HEK293 (cell line): ENCODE measurements at regions not wholly inside any gene's neighbourhood (a gene's known extent, or its start where the extent isn't known, plus 50 kb on each side); places are given as distances from the start of the nearest gene placed in this dataset.

Experiments used
- CTCF ChIA-PET: fragments of 350-600 bp; formaldehyde crosslinking; extraction: SDS; loops from one replicate; lab custom pipeline; 2021; ENCODE audit warnings: antibody characterized with exemption; lab: Yijun Ruan, JAX
- POLR2A ChIA-PET: fragments of 300-600 bp; formaldehyde crosslinking; extraction: SDS; loops from one replicate; lab custom pipeline; 2020; ENCODE audit warnings: antibody characterized with exemption, inconsistent platforms; lab: Yijun Ruan, JAX
- H3K27ac ChIP-seq: fragments of 200-500 bp; sonication (Bioruptor generic); 2 replicates; pipeline ENCODE4 v1.5.1; 2014; ENCODE audit warnings: low read depth, low read length, control low read depth, inconsistent platforms; ENCODE audit errors: extremely low read depth
- H3K36me3 ChIP-seq, 2 experiments: fragments of 200-500 bp in 1 of 2; sonication (Bioruptor generic) in 1 of 2; 1 replicate in 1 of 2; 2 replicates in 1 of 2; pipeline ENCODE4 v1.5.1; 2014 to 2017; ENCODE audit warnings: inconsistent platforms in 2 of 2, low read length in 2 of 2; ENCODE audit not compliant: control insufficient read depth in 2 of 2, insufficient read depth in 1 of 2
- H3K4me1 ChIP-seq: fragments of 200-500 bp; sonication (Bioruptor generic); 2 replicates; pipeline ENCODE4 v1.5.1; 2014; ENCODE audit warnings: mild to moderate bottlenecking, low read length, inconsistent platforms; ENCODE audit not compliant: control insufficient read depth, insufficient read depth
- H3K4me3 ChIP-seq: 2 replicates; pipeline ENCODE4 v1.5.1; 2011; ENCODE audit warnings: low read depth, mild to moderate bottlenecking, control low read depth, low read length, moderate library complexity
- H3K9me3 ChIP-seq: fragments of 200-500 bp; sonication (Bioruptor generic); 2 replicates; pipeline ENCODE4 v1.5.1; 2014; ENCODE audit warnings: low read depth, low read length, inconsistent platforms; ENCODE audit not compliant: control insufficient read depth, insufficient read depth
- FEZF1 ChIP-seq: fragments of 450-650 bp; formaldehyde crosslinking; IDR thresholded peaks from 2 replicates; pipeline ENCODE4 v1.5.1; 2016; ENCODE audit warnings: missing biosample characterization, missing genetic modification characterization
- MYNN ChIP-seq: fragments of 450-650 bp; formaldehyde crosslinking; IDR thresholded peaks from 2 replicates; pipeline ENCODE4 v1.5.1; 2016; ENCODE audit warnings: missing biosample characterization, missing genetic modification characterization, borderline replicate concordance
- SALL2 ChIP-seq: fragments of 450-650 bp; formaldehyde crosslinking; IDR thresholded peaks from 2 replicates; pipeline ENCODE4 v1.5.0; 2017; ENCODE audit warnings: missing biosample characterization, mild to moderate bottlenecking, missing genetic modification characterization, borderline replicate concordance
- ZBTB20 ChIP-seq: fragments of 450-650 bp; formaldehyde crosslinking; IDR thresholded peaks from 2 replicates; pipeline ENCODE4 v1.5.1; 2016; ENCODE audit warnings: missing biosample characterization, missing genetic modification characterization
- ZNF302 ChIP-seq: fragments of 450-650 bp; formaldehyde crosslinking; IDR thresholded peaks from 2 replicates; pipeline ENCODE4 v1.5.1; 2016; ENCODE audit warnings: missing biosample characterization, missing genetic modification characterization, low read depth
- ZNF350 ChIP-seq: fragments of 450-650 bp; formaldehyde crosslinking; IDR thresholded peaks from 2 replicates; pipeline ENCODE4 v1.5.0; 2017; ENCODE audit warnings: missing biosample characterization, mild to moderate bottlenecking, missing genetic modification characterization
- ZNF571 ChIP-seq: fragments of 450-650 bp; formaldehyde crosslinking; IDR thresholded peaks from 2 replicates; pipeline ENCODE4 v1.5.0; 2017; ENCODE audit warnings: missing biosample characterization, missing genetic modification characterization
- ZNF624 ChIP-seq: fragments of 450-650 bp; formaldehyde crosslinking; IDR thresholded peaks from 2 replicates; pipeline ENCODE4 v1.5.1; 2017; ENCODE audit warnings: missing biosample characterization, missing genetic modification characterization
- ZNF837 ChIP-seq: fragments of 450-650 bp; formaldehyde crosslinking; IDR thresholded peaks from 2 replicates; pipeline ENCODE4 v1.5.1; 2016; ENCODE audit warnings: missing biosample characterization, missing genetic modification characterization
- TF ChIP-seq, protein P1 (sequence below): fragments of 450-650 bp; formaldehyde crosslinking; IDR thresholded peaks from 2 replicates; pipeline ENCODE4 v1.5.1; 2016; ENCODE audit warnings: missing biosample characterization, missing genetic modification characterization
- TF ChIP-seq, protein P2 (sequence below): fragments of 450-650 bp; formaldehyde crosslinking; IDR thresholded peaks from 2 replicates; pipeline ENCODE4 v1.5.1; 2016; ENCODE audit warnings: missing biosample characterization, missing genetic modification characterization
- TF ChIP-seq, protein P3 (sequence below): fragments of 450-650 bp; formaldehyde crosslinking; IDR thresholded peaks from 2 replicates; pipeline ENCODE4 v1.5.1; 2017; ENCODE audit warnings: missing biosample characterization, missing genetic modification characterization
- TF ChIP-seq, protein P4 (sequence below): fragments of 450-650 bp; formaldehyde crosslinking; IDR thresholded peaks from 2 replicates; pipeline ENCODE4 v1.5.1; 2016; ENCODE audit warnings: missing biosample characterization, missing genetic modification characterization, borderline replicate concordance
- TF ChIP-seq, protein P5 (sequence below): fragments of 450-650 bp; formaldehyde crosslinking; IDR thresholded peaks from 2 replicates; pipeline ENCODE4 v1.5.1; 2016; ENCODE audit warnings: missing biosample characterization, missing genetic modification characterization, low read depth

DNA sequence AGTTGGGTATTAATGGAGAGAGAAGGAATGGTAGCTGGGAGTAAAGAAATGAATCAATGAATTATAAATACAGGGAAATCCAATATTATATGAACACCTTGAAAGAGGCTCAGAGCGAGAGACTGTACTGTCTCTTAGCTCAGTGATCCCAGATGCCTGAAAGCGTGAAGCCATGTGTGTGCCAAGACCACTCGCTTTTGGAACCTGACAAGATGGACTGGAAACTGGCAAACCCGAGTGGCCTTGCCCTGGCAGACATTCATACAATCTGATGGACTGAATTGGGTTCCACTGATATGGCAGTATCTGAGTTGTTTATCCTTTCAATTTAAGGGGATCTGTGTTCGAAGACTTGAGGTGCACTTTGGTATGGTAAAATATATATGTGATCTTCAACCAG lies 170.3 kb downstream of the ERCC6L2 start:
- no peak overlapping the region for H3K4me3 ChIP-seq
- no peaks in the 10 kb centered on the region for H3K36me3 ChIP-seq
- no peak for TF ChIP-seq MYNN
- no peak for TF ChIP-seq ZBTB20 (tag by site-specific recombination)
- TF ChIP-seq FEZF1 (tag by site-specific recombination): no peak
- TF ChIP-seq ZNF624 (tag by site-specific recombination): no peak
- TF ChIP-seq, protein P1, sequence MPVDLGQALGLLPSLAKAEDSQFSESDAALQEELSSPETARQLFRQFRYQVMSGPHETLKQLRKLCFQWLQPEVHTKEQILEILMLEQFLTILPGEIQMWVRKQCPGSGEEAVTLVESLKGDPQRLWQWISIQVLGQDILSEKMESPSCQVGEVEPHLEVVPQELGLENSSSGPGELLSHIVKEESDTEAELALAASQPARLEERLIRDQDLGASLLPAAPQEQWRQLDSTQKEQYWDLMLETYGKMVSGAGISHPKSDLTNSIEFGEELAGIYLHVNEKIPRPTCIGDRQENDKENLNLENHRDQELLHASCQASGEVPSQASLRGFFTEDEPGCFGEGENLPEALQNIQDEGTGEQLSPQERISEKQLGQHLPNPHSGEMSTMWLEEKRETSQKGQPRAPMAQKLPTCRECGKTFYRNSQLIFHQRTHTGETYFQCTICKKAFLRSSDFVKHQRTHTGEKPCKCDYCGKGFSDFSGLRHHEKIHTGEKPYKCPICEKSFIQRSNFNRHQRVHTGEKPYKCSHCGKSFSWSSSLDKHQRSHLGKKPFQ (tag by site-specific recombination): no peak
- TF ChIP-seq, protein P2, sequence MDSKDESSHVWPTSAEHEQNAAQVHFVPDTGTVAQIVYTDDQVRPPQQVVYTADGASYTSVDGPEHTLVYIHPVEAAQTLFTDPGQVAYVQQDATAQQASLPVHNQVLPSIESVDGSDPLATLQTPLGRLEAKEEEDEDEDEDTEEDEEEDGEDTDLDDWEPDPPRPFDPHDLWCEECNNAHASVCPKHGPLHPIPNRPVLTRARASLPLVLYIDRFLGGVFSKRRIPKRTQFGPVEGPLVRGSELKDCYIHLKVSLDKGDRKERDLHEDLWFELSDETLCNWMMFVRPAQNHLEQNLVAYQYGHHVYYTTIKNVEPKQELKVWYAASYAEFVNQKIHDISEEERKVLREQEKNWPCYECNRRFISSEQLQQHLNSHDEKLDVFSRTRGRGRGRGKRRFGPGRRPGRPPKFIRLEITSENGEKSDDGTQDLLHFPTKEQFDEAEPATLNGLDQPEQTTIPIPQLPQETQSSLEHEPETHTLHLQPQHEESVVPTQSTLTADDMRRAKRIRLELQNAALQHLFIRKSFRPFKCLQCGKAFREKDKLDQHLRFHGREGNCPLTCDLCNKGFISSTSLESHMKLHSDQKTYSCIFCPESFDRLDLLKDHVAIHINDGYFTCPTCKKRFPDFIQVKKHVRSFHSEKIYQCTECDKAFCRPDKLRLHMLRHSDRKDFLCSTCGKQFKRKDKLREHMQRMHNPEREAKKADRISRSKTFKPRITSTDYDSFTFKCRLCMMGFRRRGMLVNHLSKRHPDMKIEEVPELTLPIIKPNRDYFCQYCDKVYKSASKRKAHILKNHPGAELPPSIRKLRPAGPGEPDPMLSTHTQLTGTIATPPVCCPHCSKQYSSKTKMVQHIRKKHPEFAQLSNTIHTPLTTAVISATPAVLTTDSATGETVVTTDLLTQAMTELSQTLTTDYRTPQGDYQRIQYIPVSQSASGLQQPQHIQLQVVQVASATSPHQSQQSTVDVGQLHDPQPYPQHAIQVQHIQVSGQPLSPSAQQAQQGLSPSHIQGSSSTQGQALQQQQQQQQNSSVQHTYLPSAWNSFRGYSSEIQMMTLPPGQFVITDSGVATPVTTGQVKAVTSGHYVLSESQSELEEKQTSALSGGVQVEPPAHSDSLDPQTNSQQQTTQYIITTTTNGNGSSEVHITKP (tag by site-specific recombination): no peak
- no peak for TF ChIP-seq ZNF837
- no peak for TF ChIP-seq SALL2
- TF ChIP-seq, protein P3, sequence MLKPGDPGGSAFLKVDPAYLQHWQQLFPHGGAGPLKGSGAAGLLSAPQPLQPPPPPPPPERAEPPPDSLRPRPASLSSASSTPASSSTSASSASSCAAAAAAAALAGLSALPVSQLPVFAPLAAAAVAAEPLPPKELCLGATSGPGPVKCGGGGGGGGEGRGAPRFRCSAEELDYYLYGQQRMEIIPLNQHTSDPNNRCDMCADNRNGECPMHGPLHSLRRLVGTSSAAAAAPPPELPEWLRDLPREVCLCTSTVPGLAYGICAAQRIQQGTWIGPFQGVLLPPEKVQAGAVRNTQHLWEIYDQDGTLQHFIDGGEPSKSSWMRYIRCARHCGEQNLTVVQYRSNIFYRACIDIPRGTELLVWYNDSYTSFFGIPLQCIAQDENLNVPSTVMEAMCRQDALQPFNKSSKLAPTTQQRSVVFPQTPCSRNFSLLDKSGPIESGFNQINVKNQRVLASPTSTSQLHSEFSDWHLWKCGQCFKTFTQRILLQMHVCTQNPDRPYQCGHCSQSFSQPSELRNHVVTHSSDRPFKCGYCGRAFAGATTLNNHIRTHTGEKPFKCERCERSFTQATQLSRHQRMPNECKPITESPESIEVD (tag by site-specific recombination): no peak
- TF ChIP-seq, protein P4, sequence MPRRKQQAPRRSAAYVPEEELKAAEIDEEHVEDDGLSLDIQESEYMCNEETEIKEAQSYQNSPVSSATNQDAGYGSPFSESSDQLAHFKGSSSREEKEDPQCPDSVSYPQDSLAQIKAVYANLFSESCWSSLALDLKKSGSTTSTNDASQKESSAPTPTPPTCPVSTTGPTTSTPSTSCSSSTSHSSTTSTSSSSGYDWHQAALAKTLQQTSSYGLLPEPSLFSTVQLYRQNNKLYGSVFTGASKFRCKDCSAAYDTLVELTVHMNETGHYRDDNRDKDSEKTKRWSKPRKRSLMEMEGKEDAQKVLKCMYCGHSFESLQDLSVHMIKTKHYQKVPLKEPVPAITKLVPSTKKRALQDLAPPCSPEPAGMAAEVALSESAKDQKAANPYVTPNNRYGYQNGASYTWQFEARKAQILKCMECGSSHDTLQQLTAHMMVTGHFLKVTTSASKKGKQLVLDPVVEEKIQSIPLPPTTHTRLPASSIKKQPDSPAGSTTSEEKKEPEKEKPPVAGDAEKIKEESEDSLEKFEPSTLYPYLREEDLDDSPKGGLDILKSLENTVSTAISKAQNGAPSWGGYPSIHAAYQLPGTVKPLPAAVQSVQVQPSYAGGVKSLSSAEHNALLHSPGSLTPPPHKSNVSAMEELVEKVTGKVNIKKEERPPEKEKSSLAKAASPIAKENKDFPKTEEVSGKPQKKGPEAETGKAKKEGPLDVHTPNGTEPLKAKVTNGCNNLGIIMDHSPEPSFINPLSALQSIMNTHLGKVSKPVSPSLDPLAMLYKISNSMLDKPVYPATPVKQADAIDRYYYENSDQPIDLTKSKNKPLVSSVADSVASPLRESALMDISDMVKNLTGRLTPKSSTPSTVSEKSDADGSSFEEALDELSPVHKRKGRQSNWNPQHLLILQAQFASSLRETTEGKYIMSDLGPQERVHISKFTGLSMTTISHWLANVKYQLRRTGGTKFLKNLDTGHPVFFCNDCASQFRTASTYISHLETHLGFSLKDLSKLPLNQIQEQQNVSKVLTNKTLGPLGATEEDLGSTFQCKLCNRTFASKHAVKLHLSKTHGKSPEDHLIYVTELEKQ (tag by site-specific recombination): no peak
- CTCF ChIA-PET: interaction anchor here (0.6 kb wide), 1 partner anchor 93 kb away, joined by 5 read pairs; no protein-coding TSS in a partner anchor
- POLR2A ChIA-PET: no interaction called here
- no peak overlapping the region for H3K27ac ChIP-seq
- no peaks in the 10 kb centered on the region for H3K9me3 ChIP-seq
- H3K4me1 ChIP-seq: peaks cover 5% of the 10 kb centered on the region

DNA sequence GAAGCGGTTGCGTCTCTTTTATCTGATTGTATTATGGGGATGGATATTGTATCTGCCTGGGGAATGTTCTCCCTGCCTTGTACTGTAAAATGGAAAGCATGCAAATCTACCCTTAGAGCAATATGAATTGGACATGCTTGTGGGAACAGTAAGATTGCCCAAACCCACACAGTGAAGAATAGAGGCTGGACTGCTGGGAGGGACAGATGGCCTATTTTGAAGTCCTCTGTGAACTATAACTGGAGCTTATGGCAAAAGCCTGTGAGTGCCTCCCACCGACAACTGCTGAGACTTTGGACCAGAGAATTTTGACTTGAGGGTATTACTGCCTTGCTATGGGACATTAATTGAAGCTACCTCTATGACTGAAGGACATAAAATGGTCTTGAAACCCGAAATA lies 168.9 kb downstream of the ERCC6L2 start:
- CTCF ChIA-PET: no interaction called here
- TF ChIP-seq ZNF571 (tag by site-specific recombination): no peak
- no peak for TF ChIP-seq FEZF1 (tag by site-specific recombination)
- TF ChIP-seq, protein P5, sequence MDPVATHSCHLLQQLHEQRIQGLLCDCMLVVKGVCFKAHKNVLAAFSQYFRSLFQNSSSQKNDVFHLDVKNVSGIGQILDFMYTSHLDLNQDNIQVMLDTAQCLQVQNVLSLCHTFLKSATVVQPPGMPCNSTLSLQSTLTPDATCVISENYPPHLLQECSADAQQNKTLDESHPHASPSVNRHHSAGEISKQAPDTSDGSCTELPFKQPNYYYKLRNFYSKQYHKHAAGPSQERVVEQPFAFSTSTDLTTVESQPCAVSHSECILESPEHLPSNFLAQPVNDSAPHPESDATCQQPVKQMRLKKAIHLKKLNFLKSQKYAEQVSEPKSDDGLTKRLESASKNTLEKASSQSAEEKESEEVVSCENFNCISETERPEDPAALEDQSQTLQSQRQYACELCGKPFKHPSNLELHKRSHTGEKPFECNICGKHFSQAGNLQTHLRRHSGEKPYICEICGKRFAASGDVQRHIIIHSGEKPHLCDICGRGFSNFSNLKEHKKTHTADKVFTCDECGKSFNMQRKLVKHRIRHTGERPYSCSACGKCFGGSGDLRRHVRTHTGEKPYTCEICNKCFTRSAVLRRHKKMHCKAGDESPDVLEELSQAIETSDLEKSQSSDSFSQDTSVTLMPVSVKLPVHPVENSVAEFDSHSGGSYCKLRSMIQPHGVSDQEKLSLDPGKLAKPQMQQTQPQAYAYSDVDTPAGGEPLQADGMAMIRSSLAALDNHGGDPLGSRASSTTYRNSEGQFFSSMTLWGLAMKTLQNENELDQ: no peak
- no peak for TF ChIP-seq ZNF350 (tag by site-specific recombination)
- TF ChIP-seq, protein P4 (tag by site-specific recombination): no peak
- no peak for TF ChIP-seq ZNF302 (tag by site-specific recombination)
- POLR2A ChIA-PET: no interaction called here
- H3K9me3 ChIP-seq: no peaks in the 10 kb centered on the region
- no peak overlapping the region for H3K27ac ChIP-seq
- no peak overlapping the region for H3K4me3 ChIP-seq
- peaks cover 7% of the 10 kb centered on the region for H3K4me1 ChIP-seq
- H3K36me3 ChIP-seq: no peaks in the 10 kb centered on the region
